SK-N-SH treated with all-trans-retinoic acid at 6 μM for 48 hours (cell line): ENCODE measurements at regions not wholly inside any gene's neighbourhood (a gene's known extent, or its start where the extent isn't known, plus 50 kb on each side); places are given as distances from the start of the nearest gene placed in this dataset.

Experiments used
- BACH2 ChIP-seq: fragments of 250-450 bp; sonication (Bioruptor Pico); IDR thresholded peaks from 2 replicates; pipeline ENCODE4 v1.9.0; 2021; ENCODE audit warnings: mild to moderate bottlenecking, borderline replicate concordance
- RARB ChIP-seq: fragments of 250-450 bp; sonication (Bioruptor Pico); IDR thresholded peaks from 2 replicates; pipeline ENCODE4 v1.8.0; 2021; ENCODE audit warnings: mild to moderate bottlenecking, moderate library complexity
- ZFP3 ChIP-seq: fragments of 250-450 bp; sonication (Bioruptor Pico); IDR thresholded peaks from 2 replicates; pipeline ENCODE4 v1.5.0; 2020; ENCODE audit warnings: mild to moderate bottlenecking, moderate library complexity
- ZFP30 ChIP-seq: fragments of 450-650 bp; formaldehyde crosslinking; IDR thresholded peaks from 2 replicates; pipeline ENCODE4 v1.5.0; 2022; ENCODE audit warnings: mild to moderate bottlenecking, moderate library complexity
- TF ChIP-seq, protein P1 (sequence below): fragments of 250-450 bp; sonication (Bioruptor Pico); IDR thresholded peaks from 2 replicates; pipeline ENCODE4 v1.8.0; 2020; ENCODE audit warnings: mild to moderate bottlenecking, moderate library complexity, borderline replicate concordance
- TF ChIP-seq, protein P2 (sequence below): fragments of 250-450 bp; sonication (Bioruptor Pico); IDR thresholded peaks from 2 replicates; pipeline ENCODE4 v1.5.0; 2020; ENCODE audit warnings: mild to moderate bottlenecking, moderate library complexity

DNA sequence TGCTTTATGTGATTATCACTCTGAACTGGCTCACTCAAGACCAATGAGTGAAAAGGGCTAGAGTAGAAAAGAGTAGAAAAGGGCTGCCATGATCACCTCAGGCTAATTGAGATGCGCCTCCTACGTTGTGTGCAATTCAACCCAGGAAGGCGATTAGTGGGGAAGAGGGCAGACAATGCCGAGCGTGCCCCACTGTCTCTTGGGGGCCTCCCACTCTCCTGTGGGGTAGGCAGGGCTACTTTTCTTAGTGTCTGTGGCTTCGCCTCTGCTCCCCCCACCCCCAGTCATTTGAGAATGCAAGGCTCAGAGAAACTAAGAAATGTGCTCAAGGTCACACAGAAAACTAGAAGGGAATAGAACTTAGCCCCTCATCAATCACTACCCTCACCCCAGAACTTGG, 57.7 kb upstream of the RASD2 start:
- TF ChIP-seq ZFP3 (CRISPR knock-in tag) (no peak), RARB (no peak), ZFP30 (CRISPR knock-in tag) (no peak), BACH2 (CRISPR knock-in tag) (no peak)
- TF ChIP-seq, protein P1, sequence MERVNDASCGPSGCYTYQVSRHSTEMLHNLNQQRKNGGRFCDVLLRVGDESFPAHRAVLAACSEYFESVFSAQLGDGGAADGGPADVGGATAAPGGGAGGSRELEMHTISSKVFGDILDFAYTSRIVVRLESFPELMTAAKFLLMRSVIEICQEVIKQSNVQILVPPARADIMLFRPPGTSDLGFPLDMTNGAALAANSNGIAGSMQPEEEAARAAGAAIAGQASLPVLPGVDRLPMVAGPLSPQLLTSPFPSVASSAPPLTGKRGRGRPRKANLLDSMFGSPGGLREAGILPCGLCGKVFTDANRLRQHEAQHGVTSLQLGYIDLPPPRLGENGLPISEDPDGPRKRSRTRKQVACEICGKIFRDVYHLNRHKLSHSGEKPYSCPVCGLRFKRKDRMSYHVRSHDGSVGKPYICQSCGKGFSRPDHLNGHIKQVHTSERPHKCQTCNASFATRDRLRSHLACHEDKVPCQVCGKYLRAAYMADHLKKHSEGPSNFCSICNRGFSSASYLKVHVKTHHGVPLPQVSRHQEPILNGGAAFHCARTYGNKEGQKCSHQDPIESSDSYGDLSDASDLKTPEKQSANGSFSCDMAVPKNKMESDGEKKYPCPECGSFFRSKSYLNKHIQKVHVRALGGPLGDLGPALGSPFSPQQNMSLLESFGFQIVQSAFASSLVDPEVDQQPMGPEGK, result no peak
- TF ChIP-seq, protein P2, sequence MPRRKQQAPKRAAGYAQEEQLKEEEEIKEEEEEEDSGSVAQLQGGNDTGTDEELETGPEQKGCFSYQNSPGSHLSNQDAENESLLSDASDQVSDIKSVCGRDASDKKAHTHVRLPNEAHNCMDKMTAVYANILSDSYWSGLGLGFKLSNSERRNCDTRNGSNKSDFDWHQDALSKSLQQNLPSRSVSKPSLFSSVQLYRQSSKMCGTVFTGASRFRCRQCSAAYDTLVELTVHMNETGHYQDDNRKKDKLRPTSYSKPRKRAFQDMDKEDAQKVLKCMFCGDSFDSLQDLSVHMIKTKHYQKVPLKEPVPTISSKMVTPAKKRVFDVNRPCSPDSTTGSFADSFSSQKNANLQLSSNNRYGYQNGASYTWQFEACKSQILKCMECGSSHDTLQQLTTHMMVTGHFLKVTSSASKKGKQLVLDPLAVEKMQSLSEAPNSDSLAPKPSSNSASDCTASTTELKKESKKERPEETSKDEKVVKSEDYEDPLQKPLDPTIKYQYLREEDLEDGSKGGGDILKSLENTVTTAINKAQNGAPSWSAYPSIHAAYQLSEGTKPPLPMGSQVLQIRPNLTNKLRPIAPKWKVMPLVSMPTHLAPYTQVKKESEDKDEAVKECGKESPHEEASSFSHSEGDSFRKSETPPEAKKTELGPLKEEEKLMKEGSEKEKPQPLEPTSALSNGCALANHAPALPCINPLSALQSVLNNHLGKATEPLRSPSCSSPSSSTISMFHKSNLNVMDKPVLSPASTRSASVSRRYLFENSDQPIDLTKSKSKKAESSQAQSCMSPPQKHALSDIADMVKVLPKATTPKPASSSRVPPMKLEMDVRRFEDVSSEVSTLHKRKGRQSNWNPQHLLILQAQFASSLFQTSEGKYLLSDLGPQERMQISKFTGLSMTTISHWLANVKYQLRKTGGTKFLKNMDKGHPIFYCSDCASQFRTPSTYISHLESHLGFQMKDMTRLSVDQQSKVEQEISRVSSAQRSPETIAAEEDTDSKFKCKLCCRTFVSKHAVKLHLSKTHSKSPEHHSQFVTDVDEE (CRISPR knock-in tag), result no peak
